ENCODE measurements at regions not wholly inside any gene's neighbourhood (a gene's known extent, or its start where the extent isn't known, plus 50 kb on each side); places are given as distances from the start of the nearest gene placed in this dataset.

GRCh38 chr2:183477296-183477695 is 353.1 kb downstream of the NUP35 start:
- TF ChIP-seq, protein P1, sequence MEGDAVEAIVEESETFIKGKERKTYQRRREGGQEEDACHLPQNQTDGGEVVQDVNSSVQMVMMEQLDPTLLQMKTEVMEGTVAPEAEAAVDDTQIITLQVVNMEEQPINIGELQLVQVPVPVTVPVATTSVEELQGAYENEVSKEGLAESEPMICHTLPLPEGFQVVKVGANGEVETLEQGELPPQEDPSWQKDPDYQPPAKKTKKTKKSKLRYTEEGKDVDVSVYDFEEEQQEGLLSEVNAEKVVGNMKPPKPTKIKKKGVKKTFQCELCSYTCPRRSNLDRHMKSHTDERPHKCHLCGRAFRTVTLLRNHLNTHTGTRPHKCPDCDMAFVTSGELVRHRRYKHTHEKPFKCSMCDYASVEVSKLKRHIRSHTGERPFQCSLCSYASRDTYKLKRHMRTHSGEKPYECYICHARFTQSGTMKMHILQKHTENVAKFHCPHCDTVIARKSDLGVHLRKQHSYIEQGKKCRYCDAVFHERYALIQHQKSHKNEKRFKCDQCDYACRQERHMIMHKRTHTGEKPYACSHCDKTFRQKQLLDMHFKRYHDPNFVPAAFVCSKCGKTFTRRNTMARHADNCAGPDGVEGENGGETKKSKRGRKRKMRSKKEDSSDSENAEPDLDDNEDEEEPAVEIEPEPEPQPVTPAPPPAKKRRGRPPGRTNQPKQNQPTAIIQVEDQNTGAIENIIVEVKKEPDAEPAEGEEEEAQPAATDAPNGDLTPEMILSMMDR (conservative IDR thresholded peaks at IDR 0.05; ENCODE audit: low read depth, low read length), result no peak
- no peak for TF ChIP-seq EZH2phosphoT487 (IDR thresholded peaks at IDR 0.05; ENCODE audit: borderline replicate concordance, low read length)
- no peak for TF ChIP-seq EZH2 (IDR thresholded peaks at IDR 0.05; ENCODE audit: low read length, unreplicated experiment)
